Neural progenitor cell (in vitro differentiated cells): ENCODE measurements at regions not wholly inside any gene's neighbourhood (a gene's known extent, or its start where the extent isn't known, plus 50 kb on each side); places are given as distances from the start of the nearest gene placed in this dataset.

Experiments used
- DNase-seq: peaks from one replicate; pipeline ENCODE4 v3.0.0-alpha.2; 2016; ENCODE audit warnings: low spot score
- H2AFZ ChIP-seq: fragments of 200-600 bp; sonication (generic); replicated peaks from 2 replicates; pipeline ENCODE4 v1.6.1; 2016; ENCODE audit warnings: antibody characterized with exemption
- H3F3A ChIP-seq: fragments of 200-600 bp; sonication (generic); 2 replicates; pipeline ENCODE4 v1.6.1; 2016; ENCODE audit warnings: antibody characterized with exemption, low read depth
- H3K27ac ChIP-seq: fragments of 200-600 bp; sonication (generic); 2 replicates; pipeline ENCODE4 v1.5.1; 2016; ENCODE audit warnings: mild to moderate bottlenecking
- H3K27me3 ChIP-seq: fragments of 200-600 bp; sonication (generic); 2 replicates; pipeline ENCODE4 v1.6.1; 2016; ENCODE audit warnings: mild to moderate bottlenecking, moderate library complexity
- H3K36me3 ChIP-seq: fragments of 200-600 bp; sonication (generic); 2 replicates; pipeline ENCODE4 v1.5.1; 2016
- H3K4me1 ChIP-seq: fragments of 200-600 bp; sonication (generic); 2 replicates; pipeline ENCODE4 v1.6.1; 2016; ENCODE audit warnings: mixed run types
- H3K4me2 ChIP-seq: fragments of 200-600 bp; sonication (generic); 2 replicates; pipeline ENCODE4 v1.6.1; 2016
- H3K4me3 ChIP-seq: fragments of 200-600 bp; sonication (generic); 2 replicates; pipeline ENCODE4 v1.5.1; 2016
- H3K79me2 ChIP-seq: fragments of 200-600 bp; sonication (generic); 2 replicates; pipeline ENCODE4 v1.6.1; 2016; ENCODE audit warnings: low read depth
- H3K9ac ChIP-seq: fragments of 200-600 bp; sonication (generic); 2 replicates; pipeline ENCODE4 v1.6.1; 2016
- H3K9me3 ChIP-seq: fragments of 200-600 bp; sonication (generic); 2 replicates; pipeline ENCODE4 v1.5.1; 2016; ENCODE audit warnings: low read depth
- H4K20me1 ChIP-seq: fragments of 200-600 bp; sonication (generic); 2 replicates; pipeline ENCODE4 v1.6.1; 2016; ENCODE audit warnings: low read depth
- H3K27ac Mint-ChIP-seq: 3 replicates; pipeline ENCODE4 v1.8.0; 2021; ENCODE audit warnings: mixed read lengths
- H3K27me3 Mint-ChIP-seq: 2 replicates; pipeline ENCODE4 v1.8.0; 2022; ENCODE audit warnings: low read depth, mild to moderate bottlenecking, inconsistent platforms, moderate library complexity, mixed read lengths; ENCODE audit not compliant: insufficient read depth
- H3K36me3 Mint-ChIP-seq: 3 replicates; pipeline ENCODE4 v1.8.0; 2021; ENCODE audit warnings: mixed read lengths
- H3K4me1 Mint-ChIP-seq: 3 replicates; pipeline ENCODE4 v1.8.0; 2021; ENCODE audit warnings: mixed read lengths
- H3K4me3 Mint-ChIP-seq: 3 replicates; pipeline ENCODE4 v1.8.0; 2021; ENCODE audit warnings: mild to moderate bottlenecking, moderate library complexity, mixed read lengths
- H3K9me3 Mint-ChIP-seq: 3 replicates; pipeline ENCODE4 v1.8.0; 2020; ENCODE audit warnings: mixed read lengths
- EZH2 ChIP-seq: fragments of 200-600 bp; sonication (generic); IDR thresholded peaks from 2 replicates; pipeline ENCODE4 v1.6.1; 2017; ENCODE audit warnings: antibody characterized with exemption, mild to moderate bottlenecking, moderate library complexity
- EZH2phosphoT487 ChIP-seq: fragments of 200-600 bp; sonication (generic); IDR thresholded peaks from 2 replicates; pipeline ENCODE4 v1.6.1; 2017; ENCODE audit warnings: antibody characterized with exemption
- TF ChIP-seq, protein P1 (sequence below): fragments of 200-600 bp; sonication (generic); IDR thresholded peaks from 2 replicates; pipeline ENCODE4 v1.5.1; 2017; ENCODE audit warnings: antibody characterized with exemption, mild to moderate bottlenecking

DNA sequence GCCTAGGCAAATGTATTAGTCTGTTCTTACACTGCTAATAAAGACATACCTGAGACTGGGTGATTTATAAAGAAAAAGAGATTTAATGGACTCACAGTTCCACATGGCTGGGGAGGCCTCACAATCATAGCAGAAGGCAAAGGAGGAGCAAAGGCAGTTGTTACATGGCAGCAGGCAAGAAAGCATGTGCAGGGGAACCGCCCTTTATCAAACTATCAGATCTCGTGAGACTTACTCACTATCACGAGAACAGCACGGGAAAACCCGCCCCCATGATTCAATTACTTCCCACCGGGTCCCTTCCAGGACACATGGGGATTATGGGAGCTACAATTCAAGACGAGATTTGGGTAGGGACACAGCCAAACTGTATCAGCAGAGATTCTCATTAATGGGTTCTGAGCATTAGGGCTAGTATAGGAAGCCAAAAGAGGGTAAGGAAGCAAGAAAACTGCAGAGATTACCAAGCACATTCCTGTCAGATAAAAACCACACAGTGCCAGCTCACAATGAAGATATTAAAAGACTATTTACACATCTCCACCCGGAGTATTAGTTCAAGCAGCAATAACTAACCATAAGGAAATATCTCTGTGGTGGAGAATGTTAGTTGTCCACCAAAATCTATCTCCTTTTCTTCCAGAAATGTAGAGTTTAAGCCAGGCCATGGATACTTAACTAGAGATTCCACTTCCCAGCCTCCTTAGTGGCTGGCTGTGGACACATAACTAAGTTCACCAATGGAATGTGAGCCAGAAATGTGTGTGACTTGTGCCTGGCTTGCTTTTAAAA, 61.2 kb upstream of the HOPX start:
- Histone ChIP-seq H3K27me3 (no peaks in the 10 kb centered on the region), H4K20me1 (no peaks in the 10 kb centered on the region), H3F3A (no peaks in the 10 kb centered on the region), H3K4me2 (no peak overlapping the region), H3K4me1 (no peaks in the 10 kb centered on the region), H3K36me3 (no peaks in the 10 kb centered on the region), H3K79me2 (no peaks in the 10 kb centered on the region), H3K9ac (no peak overlapping the region), H3K9me3 (no peaks in the 10 kb centered on the region), H3K27ac (no peak overlapping the region), H3K4me3 (no peak overlapping the region), H2AFZ (no peak overlapping the region)
- H3K4me1 Mint-ChIP-seq = no peaks in the 10 kb centered on the region
- TF ChIP-seq EZH2phosphoT487 = no peak
- TF ChIP-seq, protein P1, sequence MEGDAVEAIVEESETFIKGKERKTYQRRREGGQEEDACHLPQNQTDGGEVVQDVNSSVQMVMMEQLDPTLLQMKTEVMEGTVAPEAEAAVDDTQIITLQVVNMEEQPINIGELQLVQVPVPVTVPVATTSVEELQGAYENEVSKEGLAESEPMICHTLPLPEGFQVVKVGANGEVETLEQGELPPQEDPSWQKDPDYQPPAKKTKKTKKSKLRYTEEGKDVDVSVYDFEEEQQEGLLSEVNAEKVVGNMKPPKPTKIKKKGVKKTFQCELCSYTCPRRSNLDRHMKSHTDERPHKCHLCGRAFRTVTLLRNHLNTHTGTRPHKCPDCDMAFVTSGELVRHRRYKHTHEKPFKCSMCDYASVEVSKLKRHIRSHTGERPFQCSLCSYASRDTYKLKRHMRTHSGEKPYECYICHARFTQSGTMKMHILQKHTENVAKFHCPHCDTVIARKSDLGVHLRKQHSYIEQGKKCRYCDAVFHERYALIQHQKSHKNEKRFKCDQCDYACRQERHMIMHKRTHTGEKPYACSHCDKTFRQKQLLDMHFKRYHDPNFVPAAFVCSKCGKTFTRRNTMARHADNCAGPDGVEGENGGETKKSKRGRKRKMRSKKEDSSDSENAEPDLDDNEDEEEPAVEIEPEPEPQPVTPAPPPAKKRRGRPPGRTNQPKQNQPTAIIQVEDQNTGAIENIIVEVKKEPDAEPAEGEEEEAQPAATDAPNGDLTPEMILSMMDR = no peak
- no peak for TF ChIP-seq EZH2
- H3K36me3 Mint-ChIP-seq = no peaks in the 10 kb centered on the region
- no peak overlapping the region for H3K27ac Mint-ChIP-seq
- no peak for DNase-seq
- H3K27me3 Mint-ChIP-seq = peaks cover 9% of the 10 kb centered on the region
- no peak overlapping the region for H3K4me3 Mint-ChIP-seq
- peaks cover 3% of the 10 kb centered on the region for H3K9me3 Mint-ChIP-seq

DNA sequence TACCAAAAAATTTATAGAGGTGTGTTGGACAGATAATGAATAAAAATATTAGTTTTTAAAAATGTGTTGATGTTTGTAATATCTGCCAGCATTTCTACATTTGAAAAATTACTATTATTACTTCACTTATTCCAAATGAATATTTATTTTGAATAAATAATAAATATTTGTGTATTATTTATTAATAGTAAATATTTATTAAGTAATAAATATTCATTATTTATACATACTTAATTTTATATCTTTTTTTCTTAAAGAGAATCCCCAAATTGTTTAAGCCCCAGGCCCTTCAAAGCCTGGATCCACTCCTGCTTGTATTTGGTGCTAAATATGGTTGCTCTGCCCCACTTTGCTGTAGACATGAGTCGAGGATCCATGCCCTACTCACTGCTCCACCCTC, 60.5 kb upstream of the HOPX start:
- H3K27ac ChIP-seq = no peak overlapping the region
- no peaks in the 10 kb centered on the region for H3F3A ChIP-seq
- H2AFZ ChIP-seq = no peak overlapping the region
- Mint-ChIP-seq H3K27me3 (peaks cover 9% of the 10 kb centered on the region), H3K36me3 (no peaks in the 10 kb centered on the region), H3K4me3 (no peak overlapping the region), H3K9me3 (peaks cover 3% of the 10 kb centered on the region), H3K27ac (no peak overlapping the region), H3K4me1 (no peaks in the 10 kb centered on the region)
- H3K36me3 ChIP-seq = no peaks in the 10 kb centered on the region
- H4K20me1 ChIP-seq = no peaks in the 10 kb centered on the region
- H3K4me3 ChIP-seq = no peak overlapping the region
- TF ChIP-seq EZH2phosphoT487 = no peak
- TF ChIP-seq, protein P1 = no peak
- TF ChIP-seq EZH2 = no peak
- no peaks in the 10 kb centered on the region for H3K27me3 ChIP-seq
- no peak for DNase-seq
- no peaks in the 10 kb centered on the region for H3K4me1 ChIP-seq
- H3K9ac ChIP-seq = no peak overlapping the region
- no peak overlapping the region for H3K4me2 ChIP-seq
- no peaks in the 10 kb centered on the region for H3K9me3 ChIP-seq
- no peaks in the 10 kb centered on the region for H3K79me2 ChIP-seq

DNA sequence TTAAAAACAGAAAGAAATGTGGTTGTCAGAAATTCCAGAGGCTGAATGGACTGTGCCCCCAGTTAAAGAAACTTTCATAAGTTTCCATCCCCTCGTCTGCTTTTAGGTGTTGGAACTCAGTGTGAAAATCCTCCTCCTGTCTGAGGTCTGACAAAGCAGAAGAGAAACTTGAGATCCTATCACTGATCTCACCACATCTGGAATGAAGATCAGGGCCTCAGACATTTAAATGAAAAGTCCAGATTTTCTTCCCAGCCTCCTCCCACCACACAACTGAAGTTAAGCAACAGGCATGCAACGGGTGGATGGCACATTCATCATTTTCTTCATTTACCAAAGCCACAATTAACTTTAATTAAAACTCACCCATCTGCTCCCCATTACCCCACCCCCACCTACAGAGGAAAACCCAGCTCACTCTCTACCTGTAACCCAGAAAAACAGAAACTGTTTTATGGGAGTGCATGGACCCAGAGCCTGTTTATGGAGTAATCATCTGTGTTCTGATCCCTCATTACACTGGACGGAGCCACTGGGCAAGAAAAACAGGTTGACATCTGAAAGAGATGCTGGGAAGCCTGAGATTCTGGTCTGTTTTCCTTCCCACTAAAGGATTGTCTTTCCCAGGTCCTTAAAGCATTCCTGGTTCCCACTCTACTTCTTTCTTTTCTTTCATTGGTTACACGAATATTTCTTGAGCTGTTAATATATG, 58.1 kb upstream of the HOPX start:
- no peak overlapping the region for H3K27ac Mint-ChIP-seq
- Histone ChIP-seq H3K27ac (no peak overlapping the region), H3K9ac (no peak overlapping the region), H3K9me3 (no peaks in the 10 kb centered on the region), H3K36me3 (no peaks in the 10 kb centered on the region), H3K27me3 (no peaks in the 10 kb centered on the region), H3K4me1 (no peaks in the 10 kb centered on the region), H4K20me1 (no peaks in the 10 kb centered on the region), H3K4me2 (no peak overlapping the region), H3K79me2 (no peaks in the 10 kb centered on the region), H2AFZ (peak overlapping the region; percentile 20), H3K4me3 (no peak overlapping the region), H3F3A (no peaks in the 10 kb centered on the region)
- H3K27me3 Mint-ChIP-seq = peaks cover 4% of the 10 kb centered on the region
- no peak overlapping the region for H3K4me3 Mint-ChIP-seq
- no peaks in the 10 kb centered on the region for H3K4me1 Mint-ChIP-seq
- no peak for DNase-seq
- H3K9me3 Mint-ChIP-seq = peaks cover 9% of the 10 kb centered on the region
- H3K36me3 Mint-ChIP-seq = no peaks in the 10 kb centered on the region
- TF ChIP-seq, protein P1 = no peak
- no peak for TF ChIP-seq EZH2phosphoT487
- no peak for TF ChIP-seq EZH2
